Tibial nerve (tissue), 3 donors: ENCODE measurements at regions not wholly inside any gene's neighbourhood (a gene's known extent, or its start where the extent isn't known, plus 50 kb on each side); places are given as distances from the start of the nearest gene placed in this dataset.
"Not testable (repeated sequence)": the region's sequence is repeated elsewhere in the genome, so short reads cannot be mapped to it uniquely, and the experiment has no call there.

Experiments
- POLR2A ChIP-seq, 2 donors: fragments of 450-650 bp; IDR thresholded peaks; one replicate each; pipeline ENCODE4 v1.6.1; 2017; ENCODE audit warnings: antibody characterized with exemption in 2 of 2, mild to moderate bottlenecking in 2 of 2, moderate library complexity in 2 of 2
- TF ChIP-seq, protein P1 (sequence below), 5 experiments: fragments of 200-600 bp in 3 of 5; fragments of 450-650 bp in 2 of 5; sonication (generic) in 3 of 5; IDR thresholded peaks; one replicate each; pipeline ENCODE4 v1.5.1; 2016 to 2019; ENCODE audit warnings: antibody characterized with exemption in 5 of 5, mild to moderate bottlenecking in 3 of 5, moderate library complexity in 2 of 5

DNA sequence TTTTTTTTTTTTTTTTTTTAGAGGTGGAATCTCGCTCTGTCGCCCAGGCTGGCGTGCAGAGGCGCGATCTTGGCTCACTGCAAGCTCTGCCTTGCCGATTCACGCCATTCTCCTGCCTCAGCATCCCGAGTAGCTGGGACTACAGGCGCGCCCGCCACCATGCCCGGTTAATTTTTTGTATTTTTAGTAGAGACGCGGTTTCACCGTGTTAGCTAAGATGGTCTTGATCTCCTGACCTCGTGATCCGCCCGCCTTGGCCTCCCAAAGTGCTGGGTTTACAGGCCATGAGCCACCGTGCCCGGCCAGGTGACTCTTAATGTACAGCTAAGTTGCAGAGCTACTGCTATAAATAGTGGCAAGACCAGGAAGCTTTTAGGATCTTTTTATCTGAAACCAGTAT, 434.9 kb upstream of the MEF2C start:
- TF ChIP-seq, protein P1, sequence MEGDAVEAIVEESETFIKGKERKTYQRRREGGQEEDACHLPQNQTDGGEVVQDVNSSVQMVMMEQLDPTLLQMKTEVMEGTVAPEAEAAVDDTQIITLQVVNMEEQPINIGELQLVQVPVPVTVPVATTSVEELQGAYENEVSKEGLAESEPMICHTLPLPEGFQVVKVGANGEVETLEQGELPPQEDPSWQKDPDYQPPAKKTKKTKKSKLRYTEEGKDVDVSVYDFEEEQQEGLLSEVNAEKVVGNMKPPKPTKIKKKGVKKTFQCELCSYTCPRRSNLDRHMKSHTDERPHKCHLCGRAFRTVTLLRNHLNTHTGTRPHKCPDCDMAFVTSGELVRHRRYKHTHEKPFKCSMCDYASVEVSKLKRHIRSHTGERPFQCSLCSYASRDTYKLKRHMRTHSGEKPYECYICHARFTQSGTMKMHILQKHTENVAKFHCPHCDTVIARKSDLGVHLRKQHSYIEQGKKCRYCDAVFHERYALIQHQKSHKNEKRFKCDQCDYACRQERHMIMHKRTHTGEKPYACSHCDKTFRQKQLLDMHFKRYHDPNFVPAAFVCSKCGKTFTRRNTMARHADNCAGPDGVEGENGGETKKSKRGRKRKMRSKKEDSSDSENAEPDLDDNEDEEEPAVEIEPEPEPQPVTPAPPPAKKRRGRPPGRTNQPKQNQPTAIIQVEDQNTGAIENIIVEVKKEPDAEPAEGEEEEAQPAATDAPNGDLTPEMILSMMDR (IDR thresholded peaks at IDR 0.05) = not testable (repeated sequence)
- not testable (repeated sequence) for TF ChIP-seq POLR2A (IDR thresholded peaks at IDR 0.05)
